HCT116 (cell line): ENCODE measurements at regions not wholly inside any gene's neighbourhood (a gene's known extent, or its start where the extent isn't known, plus 50 kb on each side); places are given as distances from the start of the nearest gene placed in this dataset.

Experiments
- ATAC-seq: fragments of 200-7000 bp; cut with Tn5 transposase; 2 replicates; pipeline ENCODE4 v1.9.1; 2020; ENCODE audit warnings: mild to moderate bottlenecking, moderate library complexity
- BruUV-seq: library from RNA; stranded (reverse); fragments of 400-500 nt; replicated peaks from 2 replicates; lab custom pipeline; 2021; lab: Mats Ljungman, UMichigan
- CTCF ChIA-PET: fragments of 300-600 bp; sonication (Branson Sonifier 250); formaldehyde crosslinking; loops from one replicate; lab custom pipeline; 2021; ENCODE audit warnings: antibody characterized with exemption; lab: Charles Lee
- POLR2A ChIA-PET: fragments of 300-600, 350-600 bp; sonication (Branson Sonifier 250); formaldehyde crosslinking; loops from one replicate; lab custom pipeline; 2021; ENCODE audit warnings: antibody characterized with exemption; lab: Charles Lee
- RAD21 ChIA-PET, 2 experiments: fragments of 300-600 bp; sonication (Branson Sonifier 250); formaldehyde crosslinking; loops; one replicate each; lab custom pipeline; 2023; ENCODE audit warnings: low total read pairs in 2 of 2; ENCODE audit not compliant: uncharacterized antibody in 2 of 2, unreplicated experiment in 2 of 2, low non-redundant PET in 1 of 2; lab: Charles Lee
- DNase-seq: peaks from one replicate; pipeline ENCODE4 v3.0.0-alpha.2; 2010; ENCODE audit warnings: low read depth, low spot score
- H2AFZ ChIP-seq: fragments of 200-600 bp; shearing (Covaris generic), sonication (generic); 2 replicates; pipeline ENCODE4 v1.6.1; 2017; ENCODE audit warnings: low read depth, mixed run types, mixed read lengths, antibody characterized with exemption, low read length; ENCODE audit not compliant: poor library complexity, severe bottlenecking
- H3K27ac ChIP-seq: 2 replicates; pipeline ENCODE4 v1.5.1; 2012; ENCODE audit warnings: low read depth, low read length
- H3K27me3 ChIP-seq: fragments of 200-600 bp; sonication (generic); 2 replicates; pipeline ENCODE4 v1.6.1; 2016; ENCODE audit warnings: mixed run types, low read length, mixed read lengths; ENCODE audit not compliant: insufficient read depth
- H3K36me3 ChIP-seq, 2 experiments: fragments of 200-500 bp in 1 of 2; fragments of 200-600 bp in 1 of 2; sonication (Bioruptor generic) in 1 of 2; sonication (generic) in 1 of 2; 2 replicates each; pipeline versions ENCODE4 v1.5.1 to v1.6.1; 2014 to 2016; ENCODE audit warnings: low read length in 2 of 2, inconsistent platforms in 1 of 2, mixed read lengths in 1 of 2, mixed run types in 1 of 2; ENCODE audit not compliant: insufficient read depth in 2 of 2, control insufficient read depth in 1 of 2
- H3K4me1 ChIP-seq, 2 experiments: fragments of 200-600 bp in 1 of 2; sonication (generic) in 1 of 2; 2 replicates each; pipeline versions ENCODE4 v1.5.1 to v1.6.1; 2012 to 2017; ENCODE audit warnings: low read length in 2 of 2, inconsistent platforms in 1 of 2, mild to moderate bottlenecking in 1 of 2, mixed read lengths in 1 of 2, mixed run types in 1 of 2, moderate library complexity in 1 of 2; ENCODE audit not compliant: insufficient read depth in 2 of 2, control insufficient read depth in 1 of 2
- H3K4me2 ChIP-seq: fragments of 200-600 bp; sonication (generic); 2 replicates; pipeline ENCODE4 v1.6.1; 2017; ENCODE audit warnings: mixed run types, low read length, mixed read lengths
- H3K4me3 ChIP-seq, 2 experiments: fragments of 200-600 bp in 1 of 2; sonication (generic) in 1 of 2; replicated peaks in 1 of 2; 2 replicates each; pipeline ENCODE4 v1.5.1; 2011 to 2016; ENCODE audit warnings: low read length in 2 of 2, control low read depth in 1 of 2, low read depth in 1 of 2, mild to moderate bottlenecking in 1 of 2, mixed read lengths in 1 of 2, mixed run types in 1 of 2
- H3K79me2 ChIP-seq: fragments of 200-600 bp; sonication (generic); 2 replicates; pipeline ENCODE4 v1.6.1; 2017; ENCODE audit warnings: mild to moderate bottlenecking, mixed run types, low read length, moderate library complexity, mixed read lengths; ENCODE audit not compliant: insufficient read depth
- H3K9ac ChIP-seq: fragments of 200-600 bp; sonication (generic); 2 replicates; pipeline ENCODE4 v1.6.1; 2016; ENCODE audit warnings: low read length, mixed read lengths
- H3K9me2 ChIP-seq: fragments of 200-600 bp; sonication (generic), shearing (Covaris generic); 2 replicates; pipeline ENCODE4 v1.6.1; 2017; ENCODE audit warnings: mixed run types, mild to moderate bottlenecking, moderate library complexity; ENCODE audit not compliant: insufficient read depth
- H3K9me3 ChIP-seq, 2 experiments: fragments of 200-500 bp in 1 of 2; fragments of 200-600 bp in 1 of 2; sonication (Bioruptor generic) in 1 of 2; sonication (generic) in 1 of 2; 2 replicates each; pipeline ENCODE4 v1.6.1; 2014 to 2017; ENCODE audit warnings: low read length in 2 of 2, mixed read lengths in 2 of 2, inconsistent platforms in 1 of 2, low read depth in 1 of 2, mild to moderate bottlenecking in 1 of 2, mixed run types in 1 of 2, moderate library complexity in 1 of 2; ENCODE audit not compliant: control insufficient read depth in 1 of 2, insufficient read depth in 1 of 2
- H4K20me1 ChIP-seq: fragments of 200-600 bp; sonication (generic), shearing (Covaris generic); 2 replicates; pipeline ENCODE4 v1.6.1; 2017; ENCODE audit warnings: mixed run types, mild to moderate bottlenecking, moderate library complexity; ENCODE audit not compliant: insufficient read depth
- EZH2 ChIP-seq: fragments of 200-600 bp; sonication (generic); IDR thresholded peaks from 2 replicates; pipeline ENCODE4 v1.6.1; 2017; ENCODE audit warnings: antibody characterized with exemption, mixed run types
- JUND ChIP-seq: IDR thresholded peaks from 2 replicates; pipeline ENCODE4 v1.6.1; 2012
- POLR2A ChIP-seq: IDR thresholded peaks from 2 replicates; pipeline ENCODE4 v1.7.0; 2011; ENCODE audit warnings: borderline replicate concordance; ENCODE audit not compliant: insufficient read depth, insufficient read length; ENCODE audit errors: extremely low read depth
- POLR2AphosphoS5 ChIP-seq: IDR thresholded peaks from 2 replicates; pipeline ENCODE4 v1.6.1; 2011; ENCODE audit warnings: mild to moderate bottlenecking, low read depth, low read length, moderate library complexity
- SP1 ChIP-seq: IDR thresholded peaks from 2 replicates; pipeline ENCODE4 v1.6.1; 2012; ENCODE audit warnings: low read depth
- SRF ChIP-seq: IDR thresholded peaks from 2 replicates; pipeline ENCODE4 v1.6.1; 2012; ENCODE audit warnings: low read depth
- TCF7L2 ChIP-seq: IDR thresholded peaks from 2 replicates; pipeline ENCODE4 v1.7.0; 2011; ENCODE audit warnings: borderline replicate concordance, inconsistent platforms; ENCODE audit not compliant: insufficient read depth, insufficient read length; ENCODE audit errors: extremely low read depth
- ZFX ChIP-seq: fragments of 450-650 bp; IDR thresholded peaks from 2 replicates; pipeline ENCODE4 v1.6.1; 2017
- ZNF274 ChIP-seq: fragments of 200-500 bp; sonication (Bioruptor generic); IDR thresholded peaks from 2 replicates; pipeline ENCODE4 v1.6.1; 2014; ENCODE audit warnings: mild to moderate bottlenecking, low read depth, low read length, inconsistent platforms
- intact Hi-C: fragments of 100-400 bp; cut with micrococcal nuclease; formaldehyde crosslinking; loops from 2 replicates; pipeline ENCODE4 v1.10.0; 2022
- TF ChIP-seq, protein P1 (sequence below): IDR thresholded peaks from 2 replicates; pipeline ENCODE4 v1.6.1; 2011; ENCODE audit warnings: mild to moderate bottlenecking, low read length, moderate library complexity; ENCODE audit not compliant: insufficient replicate concordance; ENCODE audit errors: extremely low read depth
- TF ChIP-seq, protein P2 (sequence below), 3 experiments: fragments of 200-600 bp in 1 of 3; sonication (generic) in 1 of 3; IDR thresholded peaks in 2 of 3; conservative IDR thresholded peaks in 1 of 3; 2 replicates each; pipeline ENCODE4 v1.5.1; 2012 to 2017; ENCODE audit warnings: low read depth in 2 of 3, low read length in 2 of 3, antibody characterized with exemption in 1 of 3, borderline replicate concordance in 1 of 3, control low read depth in 1 of 3, mild to moderate bottlenecking in 1 of 3, mixed read lengths in 1 of 3, mixed run types in 1 of 3, moderate library complexity in 1 of 3; ENCODE audit not compliant: insufficient read depth in 1 of 3
- TF ChIP-seq, protein P3 (sequence below): IDR thresholded peaks from 2 replicates; pipeline ENCODE4 v1.6.1; 2012

DNA sequence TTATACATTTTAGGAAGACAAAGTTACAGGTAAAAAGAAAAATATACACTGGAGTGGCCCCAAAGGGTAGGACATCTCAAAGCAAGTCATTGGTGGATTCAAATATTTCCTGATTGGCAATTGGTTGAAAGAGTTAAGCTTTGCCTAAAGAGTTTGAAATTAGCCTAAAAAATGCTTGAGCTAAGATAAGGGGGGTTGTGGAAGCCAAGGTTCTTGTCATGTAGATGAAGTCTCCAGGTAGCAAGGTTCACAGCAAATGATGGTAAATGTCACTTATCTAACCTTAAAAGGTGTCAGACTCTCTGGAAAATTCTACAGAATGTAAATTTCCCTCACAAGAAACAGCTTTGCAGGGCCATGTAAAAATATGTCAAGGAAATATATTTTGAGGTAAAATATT lies 596.7 kb downstream of the FAT4 start:
- H3K27ac ChIP-seq = no peak overlapping the region
- ATAC-seq (no peak), DNase-seq (no peak)
- no peaks in the 10 kb centered on the region for H4K20me1 ChIP-seq
- CTCF ChIA-PET = no interaction called here
- no peaks in the 10 kb centered on the region for H3K9me3 ChIP-seq
- no peaks in the 10 kb centered on the region for H3K79me2 ChIP-seq
- 0 out of 2 replicates have a peak, but pooled peaks cover 4% of the 10 kb centered on the region for H3K9me2 ChIP-seq
- no peak overlapping the region for H3K4me2 ChIP-seq
- POLR2A ChIA-PET = no interaction called here
- intact Hi-C loops = no loop called here
- no peak overlapping the region for H2AFZ ChIP-seq
- H3K9ac ChIP-seq = no peak overlapping the region
- RAD21 ChIA-PET = no interaction called here
- no TSS peak for BruUV-seq
- H3K4me1 ChIP-seq = no peaks in the 10 kb centered on the region
- H3K4me3 ChIP-seq = no peak overlapping the region
- H3K36me3 ChIP-seq = no peaks in the 10 kb centered on the region
- TF ChIP-seq TCF7L2 (no peak), ZFX (no peak), SP1 (no peak), SRF (no peak), POLR2AphosphoS5 (no peak), ZNF274 (no peak), EZH2 (no peak), JUND (no peak), POLR2A (no peak)
- TF ChIP-seq, protein P1, sequence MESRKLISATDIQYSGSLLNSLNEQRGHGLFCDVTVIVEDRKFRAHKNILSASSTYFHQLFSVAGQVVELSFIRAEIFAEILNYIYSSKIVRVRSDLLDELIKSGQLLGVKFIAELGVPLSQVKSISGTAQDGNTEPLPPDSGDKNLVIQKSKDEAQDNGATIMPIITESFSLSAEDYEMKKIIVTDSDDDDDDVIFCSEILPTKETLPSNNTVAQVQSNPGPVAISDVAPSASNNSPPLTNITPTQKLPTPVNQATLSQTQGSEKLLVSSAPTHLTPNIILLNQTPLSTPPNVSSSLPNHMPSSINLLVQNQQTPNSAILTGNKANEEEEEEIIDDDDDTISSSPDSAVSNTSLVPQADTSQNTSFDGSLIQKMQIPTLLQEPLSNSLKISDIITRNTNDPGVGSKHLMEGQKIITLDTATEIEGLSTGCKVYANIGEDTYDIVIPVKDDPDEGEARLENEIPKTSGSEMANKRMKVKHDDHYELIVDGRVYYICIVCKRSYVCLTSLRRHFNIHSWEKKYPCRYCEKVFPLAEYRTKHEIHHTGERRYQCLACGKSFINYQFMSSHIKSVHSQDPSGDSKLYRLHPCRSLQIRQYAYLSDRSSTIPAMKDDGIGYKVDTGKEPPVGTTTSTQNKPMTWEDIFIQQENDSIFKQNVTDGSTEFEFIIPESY = no peak
- TF ChIP-seq, protein P2, sequence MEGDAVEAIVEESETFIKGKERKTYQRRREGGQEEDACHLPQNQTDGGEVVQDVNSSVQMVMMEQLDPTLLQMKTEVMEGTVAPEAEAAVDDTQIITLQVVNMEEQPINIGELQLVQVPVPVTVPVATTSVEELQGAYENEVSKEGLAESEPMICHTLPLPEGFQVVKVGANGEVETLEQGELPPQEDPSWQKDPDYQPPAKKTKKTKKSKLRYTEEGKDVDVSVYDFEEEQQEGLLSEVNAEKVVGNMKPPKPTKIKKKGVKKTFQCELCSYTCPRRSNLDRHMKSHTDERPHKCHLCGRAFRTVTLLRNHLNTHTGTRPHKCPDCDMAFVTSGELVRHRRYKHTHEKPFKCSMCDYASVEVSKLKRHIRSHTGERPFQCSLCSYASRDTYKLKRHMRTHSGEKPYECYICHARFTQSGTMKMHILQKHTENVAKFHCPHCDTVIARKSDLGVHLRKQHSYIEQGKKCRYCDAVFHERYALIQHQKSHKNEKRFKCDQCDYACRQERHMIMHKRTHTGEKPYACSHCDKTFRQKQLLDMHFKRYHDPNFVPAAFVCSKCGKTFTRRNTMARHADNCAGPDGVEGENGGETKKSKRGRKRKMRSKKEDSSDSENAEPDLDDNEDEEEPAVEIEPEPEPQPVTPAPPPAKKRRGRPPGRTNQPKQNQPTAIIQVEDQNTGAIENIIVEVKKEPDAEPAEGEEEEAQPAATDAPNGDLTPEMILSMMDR (IDR thresholded peaks at IDR 0.05 in 2 of 3, conservative IDR thresholded peaks at IDR 0.05 in 1 of 3; ENCODE audit: borderline replicate concordance in 1 of 3, insufficient read depth in 1 of 3, low read depth in 2 of 3, low read length in 2 of 3) = no peak
- TF ChIP-seq, protein P3, sequence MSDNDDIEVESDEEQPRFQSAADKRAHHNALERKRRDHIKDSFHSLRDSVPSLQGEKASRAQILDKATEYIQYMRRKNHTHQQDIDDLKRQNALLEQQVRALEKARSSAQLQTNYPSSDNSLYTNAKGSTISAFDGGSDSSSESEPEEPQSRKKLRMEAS = no peak
- no peaks in the 10 kb centered on the region for H3K27me3 ChIP-seq
